ENCODE measurements at regions not wholly inside any gene's neighbourhood (a gene's known extent, or its start where the extent isn't known, plus 50 kb on each side); places are given as distances from the start of the nearest gene placed in this dataset.

GRCh38 chr11:69232821-69233743 lies 60.9 kb upstream of the MYEOV start:
- no peak for TF ChIP-seq POLR2A (IDR thresholded peaks at IDR 0.05)
- TF ChIP-seq, protein P1, sequence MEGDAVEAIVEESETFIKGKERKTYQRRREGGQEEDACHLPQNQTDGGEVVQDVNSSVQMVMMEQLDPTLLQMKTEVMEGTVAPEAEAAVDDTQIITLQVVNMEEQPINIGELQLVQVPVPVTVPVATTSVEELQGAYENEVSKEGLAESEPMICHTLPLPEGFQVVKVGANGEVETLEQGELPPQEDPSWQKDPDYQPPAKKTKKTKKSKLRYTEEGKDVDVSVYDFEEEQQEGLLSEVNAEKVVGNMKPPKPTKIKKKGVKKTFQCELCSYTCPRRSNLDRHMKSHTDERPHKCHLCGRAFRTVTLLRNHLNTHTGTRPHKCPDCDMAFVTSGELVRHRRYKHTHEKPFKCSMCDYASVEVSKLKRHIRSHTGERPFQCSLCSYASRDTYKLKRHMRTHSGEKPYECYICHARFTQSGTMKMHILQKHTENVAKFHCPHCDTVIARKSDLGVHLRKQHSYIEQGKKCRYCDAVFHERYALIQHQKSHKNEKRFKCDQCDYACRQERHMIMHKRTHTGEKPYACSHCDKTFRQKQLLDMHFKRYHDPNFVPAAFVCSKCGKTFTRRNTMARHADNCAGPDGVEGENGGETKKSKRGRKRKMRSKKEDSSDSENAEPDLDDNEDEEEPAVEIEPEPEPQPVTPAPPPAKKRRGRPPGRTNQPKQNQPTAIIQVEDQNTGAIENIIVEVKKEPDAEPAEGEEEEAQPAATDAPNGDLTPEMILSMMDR (IDR thresholded peaks at IDR 0.05) = no peak

All from thyroid gland (tissue), 4 donors.